OCI-M2 (cell line): ENCODE measurements at regions not wholly inside any gene's neighbourhood (a gene's known extent, or its start where the extent isn't known, plus 50 kb on each side); places are given as distances from the start of the nearest gene placed in this dataset.

Source experiments
- DNase-seq: peaks from one replicate; lab custom pipeline; 2025; ENCODE audit not compliant: unreplicated experiment; lab: John Stamatoyannopoulos, UW

DNA sequence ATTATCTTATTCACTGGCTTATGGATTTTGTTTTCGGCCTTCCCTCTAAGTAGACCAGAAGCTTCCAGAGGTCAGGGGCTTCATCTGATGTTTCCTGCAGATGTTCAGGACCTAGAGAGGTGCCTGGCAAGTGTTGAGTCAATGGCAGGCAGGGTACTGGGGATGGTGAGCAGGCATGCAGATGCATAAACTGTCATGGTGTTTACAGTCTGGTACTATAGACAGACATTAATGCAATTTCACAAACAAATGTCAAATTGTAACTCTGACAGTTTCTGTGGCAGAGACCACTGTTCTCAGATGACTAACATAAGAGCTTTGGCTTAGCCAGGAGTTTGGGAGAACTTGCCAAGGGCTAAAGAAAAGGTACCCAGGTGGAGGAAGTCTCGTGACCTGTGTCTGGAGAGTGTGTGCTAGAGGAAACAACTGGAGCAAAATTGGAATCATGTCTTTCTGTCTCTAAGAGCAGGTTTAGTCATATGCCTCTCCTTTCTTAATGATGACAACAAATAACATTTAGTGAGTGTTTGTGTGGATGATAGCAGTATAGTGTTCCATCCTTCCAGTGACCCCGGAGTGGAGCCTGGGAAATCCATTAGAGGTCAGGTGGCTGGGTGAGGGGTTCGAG lies 53.7 kb upstream of the TRAK1 start:
- no peak for DNase-seq

DNA sequence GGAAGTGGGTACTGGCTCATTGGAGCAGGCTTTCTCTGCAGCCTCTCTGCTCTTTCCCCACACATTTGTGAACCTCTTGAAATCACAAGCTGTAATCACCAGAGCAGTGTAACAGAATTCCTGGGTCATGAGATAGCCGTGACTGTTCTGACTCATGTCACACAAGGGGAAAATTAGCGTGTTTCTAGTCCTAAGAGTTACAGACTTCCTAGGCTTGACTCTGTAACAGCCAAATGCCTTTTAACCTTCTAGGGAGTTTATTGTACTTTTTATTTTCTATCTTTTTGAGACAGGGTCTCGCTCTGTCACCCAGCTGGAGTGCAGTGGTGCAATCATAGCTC lies 54.7 kb upstream of the TRAK1 start:
- DNase-seq: no peak

DNA sequence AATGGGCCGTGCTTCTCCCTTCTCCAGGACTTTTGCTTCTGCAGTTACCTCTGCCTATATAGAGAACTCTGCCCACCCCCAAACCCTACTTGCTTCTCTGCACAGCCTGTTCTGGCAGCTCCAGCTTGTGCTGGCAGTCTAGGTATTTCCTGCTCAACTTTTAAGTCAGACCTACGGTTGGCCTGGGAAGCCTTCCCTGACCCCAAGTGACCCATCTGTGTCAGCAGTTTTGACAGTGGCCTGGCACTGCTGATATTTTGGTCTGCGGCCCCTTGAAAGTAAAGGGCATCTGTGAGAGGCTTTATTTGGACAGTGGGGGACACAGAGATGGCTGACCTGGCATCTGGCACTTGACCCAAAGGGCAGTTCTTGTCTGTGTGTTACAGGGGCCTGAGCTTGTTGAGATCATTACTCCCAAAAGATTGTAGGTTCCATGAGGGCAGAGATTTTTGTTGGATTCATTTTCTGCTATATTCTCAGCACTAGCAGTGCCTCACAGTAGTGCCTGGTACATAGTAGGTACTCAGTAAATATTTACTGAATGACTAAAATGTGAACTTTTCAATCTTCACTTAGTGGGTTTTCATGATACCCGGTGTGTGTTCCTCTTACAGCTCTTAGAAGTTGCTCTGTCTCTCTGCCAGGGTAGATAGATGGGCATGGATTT lies 55.2 kb upstream of the TRAK1 start:
- no peak for DNase-seq

DNA sequence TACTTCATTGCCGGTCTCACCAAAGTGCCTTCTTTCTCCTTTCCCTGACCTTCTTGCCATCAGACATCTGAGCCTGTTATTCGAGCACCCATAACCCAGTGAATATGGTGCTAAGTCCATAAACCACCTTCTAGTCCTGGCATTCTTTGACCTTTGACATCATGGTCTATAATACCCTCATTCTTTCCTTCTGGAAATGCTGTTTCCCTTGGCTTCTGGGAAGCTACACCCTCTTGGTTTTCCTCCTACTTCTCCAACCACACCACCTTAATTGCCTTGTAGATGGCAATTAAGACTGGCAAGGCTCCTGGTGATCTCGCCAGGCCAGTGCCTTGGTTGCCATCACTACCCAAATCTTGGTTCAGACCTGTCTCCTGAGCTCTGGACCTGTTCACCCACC lies 56.1 kb upstream of the TRAK1 start:
- no peak for DNase-seq

DNA sequence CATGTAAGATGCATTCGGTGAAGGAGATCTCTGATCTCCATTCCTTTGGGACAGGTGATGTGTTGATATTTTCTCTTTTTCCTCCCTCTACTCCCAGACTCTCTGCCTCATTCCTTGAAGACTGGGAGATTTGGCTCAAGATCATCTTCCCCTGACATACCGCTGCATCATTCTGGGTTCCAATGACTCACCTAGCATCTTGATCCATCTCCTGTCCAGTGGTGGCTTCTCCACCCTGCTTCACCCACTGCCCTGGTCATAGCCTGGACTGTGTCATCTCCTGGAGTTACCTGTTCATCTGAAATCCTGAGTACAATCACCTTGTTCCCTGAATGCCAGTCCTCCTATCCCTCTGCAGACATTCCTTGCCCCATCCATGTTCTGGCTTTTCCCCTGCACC lies 57.4 kb upstream of the TRAK1 start:
- DNase-seq: no peak

DNA sequence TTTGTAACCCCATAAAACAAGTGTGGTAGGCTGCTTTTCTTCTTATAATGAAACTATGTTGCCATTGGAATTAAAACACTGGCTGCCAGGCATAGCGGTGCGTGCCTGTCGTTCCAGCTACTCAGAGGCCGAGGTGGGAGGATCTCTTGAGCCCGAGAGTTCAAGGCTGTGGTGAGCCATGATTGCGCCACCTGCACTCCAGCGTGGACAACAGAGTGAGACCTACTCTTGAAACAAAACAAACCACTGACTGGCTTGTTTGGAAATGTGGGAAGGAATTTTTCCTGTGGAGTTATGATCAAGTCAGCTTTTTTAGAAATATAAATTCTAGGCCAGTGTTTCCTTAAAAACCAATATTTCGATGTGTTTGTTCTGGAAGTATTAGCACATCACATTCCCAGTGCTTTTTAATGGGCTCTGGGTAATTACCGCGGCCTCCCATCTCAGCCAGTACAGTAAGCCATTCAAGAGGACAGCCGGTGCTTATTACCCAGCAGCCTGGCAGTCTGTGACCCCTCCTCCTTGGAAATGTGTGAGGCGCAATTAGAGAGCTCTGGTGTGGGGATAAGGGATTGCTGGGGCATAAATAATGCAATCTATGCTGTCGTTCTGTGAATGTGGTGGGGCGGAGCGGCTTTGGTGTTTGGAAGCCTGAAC lies 58.3 kb upstream of the TRAK1 start:
- DNase-seq: no peak

DNA sequence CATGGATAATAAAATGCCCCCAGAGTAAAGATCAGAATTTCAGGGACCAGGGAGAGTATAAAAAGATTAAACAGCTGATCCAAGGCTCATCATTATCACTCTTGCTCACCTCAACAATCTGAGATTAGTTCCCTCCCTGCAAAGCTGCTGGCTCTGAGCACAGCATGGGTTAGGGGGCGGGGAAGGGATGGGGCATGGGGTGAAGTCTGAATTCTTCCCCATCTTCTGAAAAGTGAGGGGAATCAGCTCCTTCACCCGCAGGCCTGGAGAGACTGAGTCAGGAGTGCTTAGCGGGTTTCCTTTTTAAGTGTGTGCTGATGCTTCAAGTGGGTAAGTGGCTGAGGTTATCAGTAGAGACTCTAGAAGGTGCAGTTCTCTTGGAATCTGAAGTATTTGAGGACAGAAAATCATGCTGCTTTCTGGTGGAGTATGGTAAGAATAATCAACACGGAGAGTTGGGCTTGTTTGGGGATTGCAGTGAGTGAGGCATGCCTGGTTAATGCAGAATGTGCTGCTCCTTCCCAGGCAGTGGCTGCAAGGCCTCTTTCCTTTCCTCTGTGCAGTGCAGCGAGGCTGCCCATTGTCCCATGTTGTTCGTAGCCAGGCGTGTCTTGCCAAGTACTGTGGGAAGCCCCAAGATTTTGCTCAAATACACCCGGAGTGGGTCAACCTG lies 59.2 kb upstream of the TRAK1 start:
- DNase-seq: no peak

DNA sequence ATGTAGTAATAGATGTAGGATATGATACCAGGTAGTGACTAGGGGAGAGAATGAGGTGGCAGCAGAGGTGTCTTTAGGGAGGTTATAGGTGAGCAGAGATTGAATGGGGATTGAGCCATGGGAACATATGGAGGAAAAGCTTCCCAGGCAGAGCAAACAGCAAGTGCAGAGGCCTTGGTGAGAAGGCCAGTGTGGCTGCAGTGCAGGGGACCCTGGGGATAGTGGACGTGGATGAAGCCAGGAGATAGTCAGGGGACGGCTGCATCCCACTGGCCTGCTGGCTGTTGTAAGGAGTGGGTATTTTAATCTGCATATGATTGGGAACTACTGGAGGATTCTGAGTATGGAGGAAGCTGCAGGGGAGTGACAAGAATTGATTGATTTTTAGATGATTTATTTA lies 62.7 kb upstream of the TRAK1 start:
- DNase-seq: no peak

DNA sequence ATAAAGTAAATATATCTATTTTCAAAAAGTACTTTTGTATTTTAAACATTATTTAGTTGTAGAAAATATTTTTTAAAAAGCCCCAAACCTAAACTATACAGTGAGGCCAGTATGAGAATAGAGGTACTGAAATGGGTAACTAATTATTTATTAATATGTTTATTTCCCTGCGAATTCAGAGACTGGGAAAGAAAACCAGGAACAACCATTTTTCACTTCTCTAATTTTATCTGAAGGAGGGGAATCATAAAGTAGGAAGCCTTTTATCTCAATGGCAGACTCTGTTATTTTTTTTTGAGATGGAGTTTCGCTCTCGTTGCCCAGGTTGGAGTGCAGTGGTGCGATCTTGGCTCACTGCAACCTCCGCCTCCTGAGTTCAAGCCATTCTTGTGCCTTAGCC lies 63.6 kb upstream of the TRAK1 start:
- DNase-seq: no peak

DNA sequence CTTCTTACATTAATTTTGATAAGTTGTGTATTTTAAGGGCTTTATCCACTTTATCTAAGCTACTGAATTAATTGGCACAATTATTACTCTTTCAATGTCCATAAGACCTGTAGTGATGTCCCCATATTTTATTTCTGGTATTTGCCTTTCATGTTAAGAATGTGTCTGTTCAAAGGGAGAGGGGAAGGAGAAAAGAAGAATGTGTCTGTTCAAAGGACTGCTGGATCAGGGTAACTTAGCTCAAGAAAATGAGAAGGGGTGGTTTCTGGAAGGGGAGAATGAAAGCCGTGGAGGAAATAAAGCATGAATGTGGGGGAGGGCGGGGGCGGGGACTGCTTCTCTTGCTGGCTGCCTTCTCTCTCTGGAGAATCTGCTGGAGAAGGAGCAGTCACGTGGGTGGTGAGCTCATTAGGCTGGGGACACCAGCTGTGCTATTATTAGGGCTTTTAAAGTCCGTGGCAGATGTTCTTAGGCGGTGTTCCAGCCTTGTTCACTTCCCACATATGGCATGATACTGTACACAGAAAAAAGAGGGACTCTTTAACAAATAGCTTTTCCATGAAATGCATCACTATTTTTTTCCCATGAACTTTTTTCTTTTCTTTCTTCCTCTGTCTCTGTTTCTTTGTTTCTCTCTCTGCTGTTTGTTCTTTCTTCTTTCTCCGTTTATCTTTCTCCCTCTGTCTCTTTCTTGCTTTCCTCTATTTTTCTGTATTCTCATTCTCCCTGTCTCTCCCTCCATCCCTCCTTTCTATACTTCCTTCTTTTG lies 63.7 kb upstream of the ULK4 start:
- no peak for DNase-seq

DNA sequence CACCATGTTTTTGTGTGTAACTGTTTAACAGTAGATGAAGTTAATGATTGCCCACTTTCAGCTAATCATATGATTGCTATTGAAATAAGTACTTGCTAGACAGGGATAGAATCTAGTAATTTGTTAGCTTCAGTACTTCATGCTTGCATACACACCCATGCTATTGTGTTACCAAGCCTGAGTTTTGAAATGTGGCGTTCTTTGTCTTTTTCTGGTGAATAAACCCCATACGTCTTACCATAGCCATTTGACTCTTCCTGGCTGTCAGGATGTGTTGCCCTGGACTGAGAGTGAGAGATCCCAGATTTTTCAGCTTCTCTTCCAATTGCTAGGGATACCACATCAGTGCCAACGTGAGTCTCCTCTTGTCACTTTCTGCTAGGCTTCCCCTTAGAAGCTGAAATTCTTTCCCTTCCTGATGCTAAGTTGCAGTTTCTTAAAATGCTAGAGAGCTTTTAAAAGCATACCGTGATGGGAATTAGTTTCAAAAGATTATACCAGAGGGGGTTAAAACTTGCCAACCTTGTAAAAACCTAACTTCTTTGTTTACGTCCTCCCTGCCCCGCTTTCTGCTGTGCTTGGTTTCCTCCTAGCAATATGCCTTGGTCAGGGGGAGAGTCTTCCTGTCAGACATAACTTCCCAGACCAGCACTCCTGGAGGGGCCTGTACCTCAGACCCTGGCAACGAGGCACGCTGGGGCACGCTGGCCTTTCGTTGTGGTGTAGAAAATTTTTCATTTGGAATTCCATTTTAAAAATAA lies 62.9 kb upstream of the ULK4 start:
- DNase-seq: no peak

DNA sequence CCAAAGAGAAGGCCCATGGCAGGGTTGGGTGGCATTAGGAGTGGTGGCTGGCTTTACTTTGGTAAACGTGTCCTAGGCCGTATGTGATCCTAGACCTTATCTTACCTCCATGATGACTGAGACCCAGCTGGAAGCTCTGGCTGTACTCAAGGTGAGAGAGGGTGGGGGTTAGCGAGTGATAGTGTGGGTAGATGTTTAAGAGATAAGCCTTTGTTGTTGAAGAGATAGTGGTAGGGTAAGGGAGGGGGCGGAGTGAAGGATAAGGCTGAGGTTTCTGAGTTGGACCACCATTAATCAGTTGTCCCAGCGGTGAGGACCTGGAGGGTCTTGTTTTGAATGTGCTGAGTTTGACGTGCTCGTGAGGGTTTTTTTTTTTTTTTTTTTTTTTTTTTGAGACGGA lies 61.5 kb upstream of the ULK4 start:
- DNase-seq: no peak

DNA sequence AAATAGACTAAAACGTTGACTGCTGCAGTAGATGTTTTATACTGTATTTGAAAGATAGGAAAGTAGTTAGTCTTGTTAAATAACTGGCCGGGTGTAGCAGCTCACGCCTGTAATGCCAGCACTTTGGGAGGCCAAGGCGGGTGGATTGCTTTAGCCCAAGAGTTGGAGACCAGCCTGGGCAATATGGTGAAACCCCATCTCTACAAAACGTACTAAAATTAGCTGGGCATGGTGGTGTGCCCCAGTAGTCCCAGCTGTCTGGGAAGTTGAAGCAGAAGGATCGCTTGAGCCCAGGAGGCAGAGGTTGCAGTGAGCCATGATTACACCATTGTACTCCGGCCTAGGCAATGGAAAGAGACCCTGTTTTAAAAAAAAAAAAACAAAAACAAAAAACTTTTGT lies 60.5 kb upstream of the ULK4 start:
- DNase-seq: no peak

DNA sequence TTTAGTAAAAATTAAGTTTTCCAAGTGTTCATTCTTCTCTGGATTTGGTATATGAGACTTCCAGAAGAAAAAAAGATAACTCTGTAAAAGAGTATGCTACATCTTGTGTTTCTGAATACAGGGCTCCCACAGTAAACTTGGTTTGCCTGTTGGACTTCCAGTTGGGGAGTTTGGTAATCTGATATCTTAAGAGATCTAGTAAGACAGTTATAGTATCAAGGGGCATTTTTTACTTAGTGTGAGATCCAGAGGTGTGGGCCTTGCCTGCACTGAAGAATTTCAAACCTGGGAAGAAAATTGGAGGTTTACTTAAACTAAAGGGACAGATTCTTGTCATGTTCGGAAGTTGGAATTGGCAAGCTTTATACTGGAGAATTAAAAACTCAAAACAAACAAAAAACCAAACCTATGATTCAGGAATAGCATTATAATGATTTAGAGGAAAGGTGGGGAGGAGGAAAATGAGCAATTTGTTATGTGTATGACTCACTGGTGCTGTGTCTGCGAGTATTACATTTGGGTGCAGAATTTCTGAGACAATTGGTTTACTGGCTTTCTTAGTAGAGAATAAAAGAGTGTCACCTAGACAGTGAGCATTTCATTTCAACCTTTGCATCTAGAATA lies 58.9 kb upstream of the ULK4 start:
- DNase-seq: no peak

DNA sequence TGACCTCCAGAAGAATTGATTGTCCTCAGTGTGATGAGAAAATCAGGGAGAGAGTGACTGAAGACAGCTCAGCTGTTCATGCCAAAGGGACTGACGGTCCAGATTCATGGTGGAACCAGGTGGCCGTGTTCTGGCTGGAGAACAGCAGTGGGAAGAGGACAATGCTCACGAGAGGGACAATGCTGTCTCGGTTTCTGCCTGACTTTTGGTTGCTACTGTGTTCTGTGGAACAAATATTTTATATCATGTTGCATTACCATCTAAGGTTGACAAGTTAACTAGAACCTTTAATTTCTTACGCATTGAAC lies 58.0 kb upstream of the ULK4 start:
- no peak for DNase-seq

DNA sequence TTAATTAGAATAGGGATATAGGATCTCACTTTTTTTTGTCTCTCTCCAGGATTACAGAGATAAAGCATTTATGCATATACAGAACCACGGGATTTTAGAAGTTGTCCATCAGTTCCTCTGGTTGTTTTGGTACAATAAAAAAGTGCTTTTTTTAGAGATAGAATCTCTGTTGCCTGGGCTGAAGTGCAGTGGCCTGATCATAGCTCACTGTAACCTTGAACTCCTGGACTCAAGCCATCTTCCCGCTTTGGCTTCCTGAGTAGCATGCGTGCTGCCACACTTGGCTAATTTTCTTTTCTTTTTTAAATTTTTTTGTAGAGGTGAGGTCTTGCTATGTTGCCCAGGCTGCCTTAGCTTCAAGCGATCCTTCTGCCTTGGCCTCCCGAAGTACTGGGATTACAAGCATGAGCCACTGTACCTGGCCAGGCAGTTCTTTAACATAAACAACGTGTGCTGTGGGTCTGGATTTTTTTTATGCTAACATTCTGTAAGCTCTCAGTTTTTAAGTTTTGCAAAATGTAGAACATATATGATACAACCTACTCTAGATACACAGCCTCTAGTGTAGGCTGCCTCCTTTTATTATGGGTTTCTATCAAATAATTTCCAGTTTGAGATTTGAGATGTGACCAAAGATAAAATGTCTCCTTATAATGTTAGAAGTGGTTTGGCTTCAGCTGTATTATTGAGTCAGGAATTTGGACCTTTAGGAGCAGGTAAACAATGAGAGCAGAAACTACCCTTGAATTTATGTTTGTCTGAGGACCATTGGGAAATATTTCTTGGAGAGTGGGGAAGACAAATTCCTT lies 57.4 kb upstream of the ULK4 start:
- no peak for DNase-seq

DNA sequence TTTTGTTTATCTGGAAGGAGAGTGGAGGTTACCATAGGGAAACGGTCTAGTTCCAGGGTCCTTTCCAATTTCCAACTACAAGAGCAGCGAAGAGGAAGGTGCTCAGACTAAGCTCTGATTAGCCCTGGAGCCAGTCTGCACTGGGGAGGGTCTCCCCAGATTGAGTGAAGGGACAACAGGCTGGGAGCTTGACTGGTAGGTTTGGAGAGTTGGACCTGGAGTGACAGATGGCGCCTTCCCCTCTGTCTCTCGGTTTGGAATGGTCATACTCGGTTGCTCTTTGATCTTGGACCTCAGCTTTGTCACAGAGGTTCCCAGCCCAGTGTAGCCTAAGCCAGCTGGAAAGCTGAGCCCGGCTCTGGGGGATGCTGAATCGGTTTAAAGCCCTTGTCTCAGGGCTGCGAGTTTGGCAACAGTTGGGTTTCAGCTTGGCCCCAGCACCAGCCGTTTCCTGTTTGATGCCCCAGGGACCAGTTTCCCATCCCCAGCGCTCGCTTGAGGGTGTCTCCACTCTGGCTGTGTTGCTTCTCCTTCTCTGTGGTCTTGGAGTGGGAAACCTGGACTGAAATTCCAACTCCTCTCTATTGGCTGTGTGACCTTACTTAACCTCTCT lies 53.1 kb upstream of the ULK4 start:
- DNase-seq: no peak

DNA sequence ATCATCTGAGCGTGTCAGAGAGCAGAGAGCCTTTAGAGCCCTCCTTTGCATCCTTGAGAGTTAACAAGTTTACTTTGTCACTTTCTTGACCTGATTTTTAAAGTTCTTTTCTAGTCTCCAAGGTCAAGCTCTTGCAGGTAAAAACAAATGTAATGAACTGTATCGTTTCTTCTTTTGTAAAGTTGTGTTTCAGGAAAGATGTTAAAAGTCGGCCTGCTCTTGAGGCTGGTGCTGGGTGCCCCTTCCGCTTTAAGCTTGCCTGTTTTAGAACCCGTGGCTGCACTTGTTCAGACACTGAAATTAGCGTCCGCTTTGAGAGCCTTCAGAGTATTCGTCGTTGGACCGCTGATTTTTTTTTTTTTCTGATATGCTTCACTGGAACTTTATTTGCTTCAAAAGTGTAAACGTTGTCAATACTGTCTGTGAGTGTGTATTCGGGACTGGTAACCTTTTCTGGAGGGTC lies 52.6 kb upstream of the ULK4 start:
- DNase-seq: no peak
